ENCODE measurements at regions not wholly inside any gene's neighbourhood (a gene's known extent, or its start where the extent isn't known, plus 50 kb on each side); places are given as distances from the start of the nearest gene placed in this dataset.

- Histone ChIP-seq H3K9ac (ENCODE audit: low read depth, low read length) (no peak overlapping the region), H3K4me1 (ENCODE audit: insufficient read depth, low read length) (peaks cover 11% of the 10 kb centered on the region), H3K9me3 (ENCODE audit: insufficient read depth, low read depth, low read length) (no peaks in the 10 kb centered on the region), H3K27ac (ENCODE audit: low read length) (no peak overlapping the region), H3K27me3 (ENCODE audit: insufficient read depth, low read length) (no peaks in the 10 kb centered on the region), H3K36me3 (ENCODE audit: insufficient read depth, low read depth, low read length) (no peaks in the 10 kb centered on the region), H3K4me3 (ENCODE audit: low read length) (no peak overlapping the region)
Observed at GRCh38 chr3:30290479-30290878, 315.9 kb upstream of the TGFBR2 start.

- Histone ChIP-seq H3K27me3 (ENCODE audit: insufficient read depth, low read length) (no peaks in the 10 kb centered on the region), H3K36me3 (ENCODE audit: insufficient read depth, low read depth, low read length) (no peaks in the 10 kb centered on the region), H3K9me3 (ENCODE audit: insufficient read depth, low read depth, low read length) (no peaks in the 10 kb centered on the region), H3K27ac (ENCODE audit: low read length) (no peak overlapping the region), H3K4me3 (ENCODE audit: low read length) (no peak overlapping the region), H3K9ac (ENCODE audit: low read depth, low read length) (no peak overlapping the region), H3K4me1 (ENCODE audit: insufficient read depth, low read length) (peaks cover 11% of the 10 kb centered on the region)
Observed at GRCh38 chr3:30292192-30292893, 314.1 kb upstream of the TGFBR2 start.

GRCh38 chr3:30293621-30294240, 312.7 kb upstream of the TGFBR2 start:
- Histone ChIP-seq H3K27ac (ENCODE audit: low read length) (no peak overlapping the region), H3K36me3 (ENCODE audit: insufficient read depth, low read depth, low read length) (no peaks in the 10 kb centered on the region), H3K4me3 (ENCODE audit: low read length) (no peak overlapping the region), H3K27me3 (ENCODE audit: insufficient read depth, low read length) (no peaks in the 10 kb centered on the region), H3K9ac (ENCODE audit: low read depth, low read length) (no peak overlapping the region), H3K4me1 (ENCODE audit: insufficient read depth, low read length) (peaks cover 5% of the 10 kb centered on the region), H3K9me3 (ENCODE audit: insufficient read depth, low read depth, low read length) (no peaks in the 10 kb centered on the region)

GRCh38 chr3:30294241-30294667, 312.1 kb upstream of the TGFBR2 start:
- Histone ChIP-seq H3K9me3 (ENCODE audit: insufficient read depth, low read depth, low read length) (no peaks in the 10 kb centered on the region), H3K4me1 (ENCODE audit: insufficient read depth, low read length) (peaks cover under 1% of the 10 kb centered on the region), H3K27ac (ENCODE audit: low read length) (no peak overlapping the region), H3K9ac (ENCODE audit: low read depth, low read length) (no peak overlapping the region), H3K4me3 (ENCODE audit: low read length) (no peak overlapping the region), H3K36me3 (ENCODE audit: insufficient read depth, low read depth, low read length) (no peaks in the 10 kb centered on the region), H3K27me3 (ENCODE audit: insufficient read depth, low read length) (no peaks in the 10 kb centered on the region)

GRCh38 chr3:30297112-30297511, 309.3 kb upstream of the TGFBR2 start:
- no peak overlapping the region for H3K27ac ChIP-seq (ENCODE audit: low read length)
- no peaks in the 10 kb centered on the region for H3K27me3 ChIP-seq (ENCODE audit: insufficient read depth, low read length)
- H3K4me1 ChIP-seq (ENCODE audit: insufficient read depth, low read length) = no peaks in the 10 kb centered on the region; the same call in 1 of the 2 replicates
- no peaks in the 10 kb centered on the region for H3K9me3 ChIP-seq (ENCODE audit: insufficient read depth, low read depth, low read length)
- H3K4me3 ChIP-seq (ENCODE audit: low read length) = no peak overlapping the region
- no peaks in the 10 kb centered on the region for H3K36me3 ChIP-seq (ENCODE audit: insufficient read depth, low read depth, low read length)
- H3K9ac ChIP-seq (ENCODE audit: low read depth, low read length) = no peak overlapping the region

GRCh38 chr3:30299674-30300385, 306.6 kb upstream of the TGFBR2 start:
- Histone ChIP-seq H3K9me3 (ENCODE audit: insufficient read depth, low read depth, low read length) (peaks cover 9% of the 10 kb centered on the region), H3K27ac (ENCODE audit: low read length) (no peak overlapping the region), H3K9ac (ENCODE audit: low read depth, low read length) (no peak overlapping the region), H3K4me3 (ENCODE audit: low read length) (no peak overlapping the region), H3K36me3 (ENCODE audit: insufficient read depth, low read depth, low read length) (no peaks in the 10 kb centered on the region), H3K4me1 (ENCODE audit: insufficient read depth, low read length) (no peaks in the 10 kb centered on the region; the same call in 1 of the 2 replicates), H3K27me3 (ENCODE audit: insufficient read depth, low read length) (no peaks in the 10 kb centered on the region)

GRCh38 chr3:30300809-30301208, 305.6 kb upstream of the TGFBR2 start:
- H3K27ac ChIP-seq (ENCODE audit: low read length) = no peak overlapping the region
- peaks cover 9% of the 10 kb centered on the region for H3K9me3 ChIP-seq (ENCODE audit: insufficient read depth, low read depth, low read length)
- H3K4me1 ChIP-seq (ENCODE audit: insufficient read depth, low read length) = no peaks in the 10 kb centered on the region; the same call in 1 of the 2 replicates
- H3K27me3 ChIP-seq (ENCODE audit: insufficient read depth, low read length) = no peaks in the 10 kb centered on the region
- H3K4me3 ChIP-seq (ENCODE audit: low read length) = no peak overlapping the region
- H3K36me3 ChIP-seq (ENCODE audit: insufficient read depth, low read depth, low read length) = no peaks in the 10 kb centered on the region
- no peak overlapping the region for H3K9ac ChIP-seq (ENCODE audit: low read depth, low read length)

GRCh38 chr3:30302027-30302426, 304.4 kb upstream of the TGFBR2 start:
- H3K27me3 ChIP-seq (ENCODE audit: insufficient read depth, low read length) = no peaks in the 10 kb centered on the region
- H3K36me3 ChIP-seq (ENCODE audit: insufficient read depth, low read depth, low read length) = no peaks in the 10 kb centered on the region
- no peak overlapping the region for H3K9ac ChIP-seq (ENCODE audit: low read depth, low read length)
- H3K4me1 ChIP-seq (ENCODE audit: insufficient read depth, low read length) = no peaks in the 10 kb centered on the region
- no peak overlapping the region for H3K4me3 ChIP-seq (ENCODE audit: low read length)
- peaks cover 9% of the 10 kb centered on the region for H3K9me3 ChIP-seq (ENCODE audit: insufficient read depth, low read depth, low read length)
- no peak overlapping the region for H3K27ac ChIP-seq (ENCODE audit: low read length)

- H3K27ac ChIP-seq (ENCODE audit: low read length) = no peak overlapping the region
- no peak overlapping the region for H3K9ac ChIP-seq (ENCODE audit: low read depth, low read length)
- no peaks in the 10 kb centered on the region for H3K27me3 ChIP-seq (ENCODE audit: insufficient read depth, low read length)
Observed at GRCh38 chr3:30303770-30304169, 302.6 kb upstream of the TGFBR2 start.

GRCh38 chr3:30305021-30305420, 301.4 kb upstream of the TGFBR2 start:
- H3K27me3 ChIP-seq (ENCODE audit: insufficient read depth, low read length) = no peaks in the 10 kb centered on the region
- no peak overlapping the region for H3K27ac ChIP-seq (ENCODE audit: low read length)
- H3K4me1 ChIP-seq (ENCODE audit: insufficient read depth, low read length) = no peaks in the 10 kb centered on the region
- H3K36me3 ChIP-seq (ENCODE audit: insufficient read depth, low read depth, low read length) = no peaks in the 10 kb centered on the region
- no peak overlapping the region for H3K4me3 ChIP-seq (ENCODE audit: low read length)
- peaks cover 9% of the 10 kb centered on the region for H3K9me3 ChIP-seq (ENCODE audit: insufficient read depth, low read depth, low read length)
- H3K9ac ChIP-seq (ENCODE audit: low read depth, low read length) = no peak overlapping the region

More at GRCh38 chr3:30303770-30304169, 302.6 kb upstream of the TGFBR2 start:
- peaks cover 9% of the 10 kb centered on the region for H3K9me3 ChIP-seq (ENCODE audit: insufficient read depth, low read depth, low read length)
- H3K4me1 ChIP-seq (ENCODE audit: insufficient read depth, low read length) = no peaks in the 10 kb centered on the region
- no peak overlapping the region for H3K4me3 ChIP-seq (ENCODE audit: low read length)
- no peaks in the 10 kb centered on the region for H3K36me3 ChIP-seq (ENCODE audit: insufficient read depth, low read depth, low read length)

- peaks cover 9% of the 10 kb centered on the region for H3K9me3 ChIP-seq (ENCODE audit: insufficient read depth, low read depth, low read length)
- no peak overlapping the region for H3K9ac ChIP-seq (ENCODE audit: low read depth, low read length)
- no peak overlapping the region for H3K27ac ChIP-seq (ENCODE audit: low read length)
- no peak overlapping the region for H3K4me3 ChIP-seq (ENCODE audit: low read length)
- no peaks in the 10 kb centered on the region for H3K36me3 ChIP-seq (ENCODE audit: insufficient read depth, low read depth, low read length)
- H3K4me1 ChIP-seq (ENCODE audit: insufficient read depth, low read length) = no peaks in the 10 kb centered on the region
- no peaks in the 10 kb centered on the region for H3K27me3 ChIP-seq (ENCODE audit: insufficient read depth, low read length)
Observed at GRCh38 chr3:30306896-30307295, 299.5 kb upstream of the TGFBR2 start.
